NCI-H82 treated with DMSO at 0.1 percent for 48 hours (cell line): ENCODE measurements at regions not wholly inside any gene's neighbourhood (a gene's known extent, or its start where the extent isn't known, plus 50 kb on each side); places are given as distances from the start of the nearest gene placed in this dataset.
"Not testable (repeated sequence)": the region's sequence is repeated elsewhere in the genome, so short reads cannot be mapped to it uniquely, and the experiment has no call there.

Experiments used
- DNase-seq: peaks from one replicate; lab custom pipeline; 2025; ENCODE audit not compliant: unreplicated experiment; lab: John Stamatoyannopoulos, UW

GRCh38 chr5:104472811-104473210, 910.2 kb upstream of the NUDT12 start:
- DNase-seq: peak; percentile 13

GRCh38 chr5:104456122-104456521, 893.5 kb upstream of the NUDT12 start:
- DNase-seq: peak; percentile 39

GRCh38 chr5:104452550-104452949, 890.0 kb upstream of the NUDT12 start:
- no peak for DNase-seq

- DNase-seq: not testable (repeated sequence)
Measured at GRCh38 chr5:104451911-104452310, 889.3 kb upstream of the NUDT12 start.

GRCh38 chr5:104444656-104445055, 882.1 kb upstream of the NUDT12 start:
- no peak for DNase-seq

GRCh38 chr5:104443706-104444105, 881.1 kb upstream of the NUDT12 start:
- no peak for DNase-seq

- peak; percentile 73 for DNase-seq
Measured at GRCh38 chr5:104431981-104432380, 869.4 kb upstream of the NUDT12 start.

GRCh38 chr5:104431002-104431620, 868.5 kb upstream of the NUDT12 start:
- no peak for DNase-seq

- no peak for DNase-seq
Measured at GRCh38 chr5:104429911-104430310, 867.3 kb upstream of the NUDT12 start.

- DNase-seq: no peak
Measured at GRCh38 chr5:104421431-104421830, 858.8 kb upstream of the NUDT12 start.

- no peak for DNase-seq
Measured at GRCh38 chr5:104418056-104418455, 855.5 kb upstream of the NUDT12 start.

GRCh38 chr5:104412649-104413240, 850.2 kb upstream of the NUDT12 start:
- DNase-seq: peak; percentile 14

GRCh38 chr5:104400941-104401340, 838.4 kb upstream of the NUDT12 start:
- DNase-seq: no peak

GRCh38 chr5:104385906-104386305, 823.3 kb upstream of the NUDT12 start:
- no peak for DNase-seq

GRCh38 chr5:104375345-104375744, 812.8 kb upstream of the NUDT12 start:
- no peak for DNase-seq

GRCh38 chr5:104372796-104373195, 810.2 kb upstream of the NUDT12 start:
- DNase-seq: no peak

GRCh38 chr5:104372376-104372775, 809.8 kb upstream of the NUDT12 start:
- no peak for DNase-seq

GRCh38 chr5:104370523-104370922, 807.9 kb upstream of the NUDT12 start:
- DNase-seq: no peak

- DNase-seq: no peak
Measured at GRCh38 chr5:104367978-104368377, 805.4 kb upstream of the NUDT12 start.

- DNase-seq: no peak
Measured at GRCh38 chr5:104363567-104363966, 801.0 kb upstream of the NUDT12 start.

GRCh38 chr5:104361932-104362331, 799.3 kb upstream of the NUDT12 start:
- no peak for DNase-seq

GRCh38 chr5:104355350-104355749, 792.8 kb upstream of the NUDT12 start:
- DNase-seq: no peak

- no peak for DNase-seq
Measured at GRCh38 chr5:104353371-104353770, 790.8 kb upstream of the NUDT12 start.
